HFFc6 (cell line): ENCODE measurements at regions not wholly inside any gene's neighbourhood (a gene's known extent, or its start where the extent isn't known, plus 50 kb on each side); places are given as distances from the start of the nearest gene placed in this dataset.

Experiments used
- DNase-seq: peaks from one replicate; pipeline ENCODE4 v3.0.0-alpha.2; 2018
- H3K27ac Mint-ChIP-seq: 2 replicates; pipeline ENCODE4 v1.8.0; 2020; ENCODE audit warnings: mild to moderate bottlenecking, mixed read lengths
- H3K27me3 Mint-ChIP-seq: 2 replicates; pipeline ENCODE4 v1.8.0; 2021; ENCODE audit warnings: mild to moderate bottlenecking, moderate library complexity, mixed read lengths; ENCODE audit not compliant: insufficient read depth
- H3K36me3 Mint-ChIP-seq: 2 replicates; pipeline ENCODE4 v1.8.0; 2021; ENCODE audit warnings: low read depth, mixed read lengths
- H3K4me1 Mint-ChIP-seq: 2 replicates; pipeline ENCODE4 v1.8.0; 2020; ENCODE audit warnings: low read depth, mixed read lengths
- H3K4me3 Mint-ChIP-seq: 2 replicates; pipeline ENCODE4 v1.8.0; 2020; ENCODE audit warnings: mild to moderate bottlenecking, moderate library complexity, mixed read lengths
- H3K9me3 Mint-ChIP-seq: 2 replicates; pipeline ENCODE4 v1.8.0; 2020; ENCODE audit warnings: mild to moderate bottlenecking, mixed read lengths
- CTCF ChIP-seq: fragments of 200-600 bp; sonication (generic); IDR thresholded peaks from 2 replicates; pipeline ENCODE4 v1.5.0; 2021; ENCODE audit warnings: antibody characterized with exemption, mild to moderate bottlenecking

GRCh38 chr1:199693724-199694123, 333.8 kb upstream of the NR5A2 start:
- DNase-seq, result no peak
- H3K4me1 Mint-ChIP-seq, result peaks cover 36% of the 10 kb centered on the region
- H3K27me3 Mint-ChIP-seq, result peaks cover 3% of the 10 kb centered on the region; the same call in 1 of the 2 replicates
- H3K27ac Mint-ChIP-seq, result no peak overlapping the region
- no peaks in the 10 kb centered on the region for H3K9me3 Mint-ChIP-seq
- no peaks in the 10 kb centered on the region for H3K36me3 Mint-ChIP-seq
- TF ChIP-seq CTCF, result no peak
- H3K4me3 Mint-ChIP-seq, result no peak overlapping the region

GRCh38 chr1:199696225-199696624, 331.3 kb upstream of the NR5A2 start:
- no peak for TF ChIP-seq CTCF
- Mint-ChIP-seq H3K27ac (no peak overlapping the region), H3K36me3 (no peaks in the 10 kb centered on the region), H3K27me3 (peaks cover 3% of the 10 kb centered on the region; the same call in 1 of the 2 replicates), H3K9me3 (no peaks in the 10 kb centered on the region), H3K4me1 (peaks cover 22% of the 10 kb centered on the region), H3K4me3 (no peak overlapping the region)
- DNase-seq, result no peak

- Mint-ChIP-seq H3K9me3 (no peaks in the 10 kb centered on the region), H3K27ac (no peak overlapping the region), H3K4me3 (no peak overlapping the region), H3K36me3 (no peaks in the 10 kb centered on the region), H3K4me1 (peaks cover 25% of the 10 kb centered on the region), H3K27me3 (peaks cover 3% of the 10 kb centered on the region; the same call in 1 of the 2 replicates)
- DNase-seq, result no peak
- no peak for TF ChIP-seq CTCF
These were observed 329.3 kb upstream of the NR5A2 start for GRCh38 chr1:199698222-199698621.

GRCh38 chr1:199700551-199700950, 327.0 kb upstream of the NR5A2 start:
- no peak for TF ChIP-seq CTCF
- no peak overlapping the region; the same call in 1 of the 2 replicates for H3K27ac Mint-ChIP-seq
- peak overlapping the region; percentile 56 for H3K4me3 Mint-ChIP-seq
- H3K4me1 Mint-ChIP-seq, result peaks cover 25% of the 10 kb centered on the region
- no peak for DNase-seq
- H3K36me3 Mint-ChIP-seq, result no peaks in the 10 kb centered on the region
- H3K9me3 Mint-ChIP-seq, result no peaks in the 10 kb centered on the region
- H3K27me3 Mint-ChIP-seq, result peaks cover 3% of the 10 kb centered on the region; the same call in 1 of the 2 replicates

- Mint-ChIP-seq H3K27ac (no peak overlapping the region), H3K4me3 (no peak overlapping the region), H3K9me3 (no peaks in the 10 kb centered on the region), H3K36me3 (no peaks in the 10 kb centered on the region), H3K27me3 (peaks cover 2% of the 10 kb centered on the region; the same call in 1 of the 2 replicates), H3K4me1 (peaks cover 25% of the 10 kb centered on the region)
- DNase-seq, result no peak
- no peak for TF ChIP-seq CTCF
These were observed 325.8 kb upstream of the NR5A2 start for GRCh38 chr1:199701726-199702125.

- peaks cover 25% of the 10 kb centered on the region for H3K4me1 Mint-ChIP-seq
- H3K27me3 Mint-ChIP-seq, result no peaks in the 10 kb centered on the region
- no peak for TF ChIP-seq CTCF
- no peak for DNase-seq
- H3K36me3 Mint-ChIP-seq, result no peaks in the 10 kb centered on the region
- H3K27ac Mint-ChIP-seq, result no peak overlapping the region
- H3K4me3 Mint-ChIP-seq, result no peak overlapping the region
- no peaks in the 10 kb centered on the region for H3K9me3 Mint-ChIP-seq
These were observed 323.3 kb upstream of the NR5A2 start for GRCh38 chr1:199704231-199704630.
